Retinal pigment epithelial cell (primary cell): ENCODE measurements at regions not wholly inside any gene's neighbourhood (a gene's known extent, or its start where the extent isn't known, plus 50 kb on each side); places are given as distances from the start of the nearest gene placed in this dataset.

Source experiments
- DNase-seq: peaks from one replicate; pipeline ENCODE4 v3.0.0-alpha.2; 2010; ENCODE audit warnings: low read depth
- H3K4me3 ChIP-seq: 2 replicates; pipeline ENCODE4 v1.5.1; 2011; ENCODE audit warnings: mild to moderate bottlenecking, low read length, control low read depth, moderate library complexity
- CTCF ChIP-seq: conservative IDR thresholded peaks from 2 replicates; pipeline ENCODE4 v1.5.1; 2011; ENCODE audit warnings: low read depth, low read length, control low read depth, inconsistent platforms

- TF ChIP-seq CTCF: no peak
- DNase-seq: no peak
- no peak overlapping the region for H3K4me3 ChIP-seq
These were observed 425.7 kb downstream of the ATP23 start for GRCh38 chr12:58367041-58367440.

- no peak overlapping the region for H3K4me3 ChIP-seq
- no peak for TF ChIP-seq CTCF
- DNase-seq: no peak
These were observed 426.6 kb downstream of the ATP23 start for GRCh38 chr12:58368001-58368400.

- no peak for DNase-seq
- H3K4me3 ChIP-seq: no peak overlapping the region
- TF ChIP-seq CTCF: no peak
These were observed 428.2 kb downstream of the ATP23 start for GRCh38 chr12:58369576-58369975.

DNA sequence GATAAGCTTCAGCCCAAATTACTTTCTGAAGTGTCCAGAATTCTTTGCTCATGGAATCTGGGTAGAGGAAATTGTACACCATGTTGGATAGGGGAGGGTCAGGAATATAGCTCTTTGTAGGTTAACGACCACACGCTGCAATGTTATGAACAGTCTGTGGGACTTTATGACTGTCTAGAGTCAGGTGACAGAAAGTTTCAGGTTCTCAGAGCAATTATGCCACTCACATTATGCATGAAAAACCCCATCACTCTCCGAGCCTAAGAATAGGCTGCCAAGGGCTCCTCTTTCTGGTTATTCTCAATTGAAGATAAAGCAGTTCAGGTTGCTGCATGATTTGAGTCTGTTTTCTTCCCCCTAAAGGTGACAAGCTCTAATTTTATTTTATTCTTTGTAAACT lies 430.9 kb downstream of the ATP23 start:
- TF ChIP-seq CTCF: no peak
- no peak for DNase-seq
- H3K4me3 ChIP-seq: no peak overlapping the region

DNA sequence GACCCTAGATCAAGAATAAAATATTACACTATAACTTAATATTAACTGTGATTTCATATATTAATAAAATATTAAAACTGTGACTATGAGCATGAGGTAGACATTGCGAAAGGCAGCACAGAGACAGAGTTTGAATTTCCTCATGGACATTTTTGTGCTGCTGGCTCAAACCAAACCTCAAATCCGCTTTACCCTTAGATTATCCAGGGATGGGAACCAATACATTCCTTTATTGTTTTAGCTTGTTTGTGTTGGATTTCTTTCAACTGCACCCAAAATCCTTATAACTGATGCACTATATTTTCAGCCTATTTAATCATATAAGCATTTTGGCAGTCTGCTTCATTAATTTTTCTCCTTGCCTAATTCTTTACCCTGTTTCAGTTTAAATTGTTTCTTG lies 436.7 kb downstream of the ATP23 start:
- peak; percentile 76 for DNase-seq
- no peak for TF ChIP-seq CTCF
- H3K4me3 ChIP-seq: no peak overlapping the region

- TF ChIP-seq CTCF: no peak
These were observed 440.2 kb downstream of the ATP23 start for GRCh38 chr12:58381546-58381945.

GRCh38 chr12:58384196-58384595 lies 442.8 kb downstream of the ATP23 start:
- no peak overlapping the region for H3K4me3 ChIP-seq
- TF ChIP-seq CTCF: no peak
- DNase-seq: no peak

More at GRCh38 chr12:58381546-58381945, 440.2 kb downstream of the ATP23 start:
- no peak overlapping the region for H3K4me3 ChIP-seq
- no peak for DNase-seq
